A673 (cell line): ENCODE measurements at regions not wholly inside any gene's neighbourhood (a gene's known extent, or its start where the extent isn't known, plus 50 kb on each side); places are given as distances from the start of the nearest gene placed in this dataset.

Source experiments
- BruUV-seq: library from RNA; stranded (reverse); fragments of 400-500 nt; replicated peaks from 2 replicates; lab custom pipeline; 2021; lab: Mats Ljungman, UMichigan
- CTCF ChIA-PET: fragments of 300-600 bp; sonication (Branson Sonifier 250); formaldehyde crosslinking; loops from one replicate; lab custom pipeline; 2022; ENCODE audit warnings: antibody characterized with exemption; lab: Charles Lee
- POLR2A ChIA-PET: fragments of 300-600 bp; sonication (Branson Sonifier 250); formaldehyde crosslinking; loops from one replicate; lab custom pipeline; 2022; ENCODE audit warnings: antibody characterized with exemption; ENCODE audit not compliant: low non-redundant PET; lab: Charles Lee
- DNase-seq: peaks from one replicate; pipeline ENCODE4 v3.0.0-alpha.2; 2015; ENCODE audit warnings: low spot score
- H3K27ac ChIP-seq: fragments of 200-600 bp; sonication (generic); 2 replicates; pipeline ENCODE4 v1.5.1; 2016; ENCODE audit warnings: mixed run types, low read depth, mild to moderate bottlenecking, mixed read lengths, antibody characterized with exemption, low read length; ENCODE audit not compliant: poor library complexity, severe bottlenecking
- H3K27me3 ChIP-seq: fragments of 200-600 bp; sonication (generic); replicated peaks from 2 replicates; pipeline ENCODE4 v1.6.1; 2017; ENCODE audit warnings: mixed run types, low read depth, mild to moderate bottlenecking, mixed read lengths, antibody characterized with exemption, low read length; ENCODE audit not compliant: insufficient read depth, poor library complexity
- H3K36me3 ChIP-seq: fragments of 200-600 bp; sonication (generic); 2 replicates; pipeline ENCODE4 v1.6.1; 2016; ENCODE audit warnings: mixed run types, mild to moderate bottlenecking, mixed read lengths, antibody characterized with exemption, low read length; ENCODE audit not compliant: insufficient read depth, poor library complexity, severe bottlenecking
- H3K4me1 ChIP-seq: fragments of 200-600 bp; sonication (generic); 2 replicates; pipeline ENCODE4 v1.6.1; 2017; ENCODE audit warnings: mixed run types, mild to moderate bottlenecking, mixed read lengths, antibody characterized with exemption, low read length; ENCODE audit not compliant: insufficient read depth, poor library complexity, severe bottlenecking
- H3K4me3 ChIP-seq: fragments of 200-600 bp; sonication (generic); 2 replicates; pipeline ENCODE4 v1.5.1; 2016; ENCODE audit warnings: low read depth, mixed run types, mild to moderate bottlenecking, mixed read lengths, low read length; ENCODE audit not compliant: poor library complexity, severe bottlenecking
- H3K9me3 ChIP-seq: fragments of 200-600 bp; sonication (generic); 2 replicates; pipeline ENCODE4 v1.6.1; 2016; ENCODE audit warnings: mixed run types, low read depth, mild to moderate bottlenecking, mixed read lengths, antibody characterized with exemption, low read length; ENCODE audit not compliant: poor library complexity, severe bottlenecking
- CTCF ChIP-seq: fragments of 300-800, 200-600 bp; sonication (generic); conservative IDR thresholded peaks from 2 replicates; pipeline ENCODE4 v1.5.1; 2017; ENCODE audit warnings: low read depth, mild to moderate bottlenecking, antibody characterized with exemption, low read length, moderate library complexity, mixed read lengths
- EZH2 ChIP-seq: fragments of 200-600 bp; sonication (generic); IDR thresholded peaks from 2 replicates; pipeline ENCODE4 v1.6.1; 2017; ENCODE audit warnings: borderline replicate concordance, low read depth, mild to moderate bottlenecking, mixed read lengths, antibody characterized with exemption, low read length; ENCODE audit not compliant: poor library complexity, severe bottlenecking
- intact Hi-C: fragments of 100-400 bp; cut with micrococcal nuclease; formaldehyde crosslinking; loops from one replicate; pipeline ENCODE4 v1.10.0; 2022; ENCODE audit not compliant: unreplicated experiment

- H3K4me1 ChIP-seq, result no peaks in the 10 kb centered on the region
- BruUV-seq, result no TSS peak
- H3K36me3 ChIP-seq, result no peaks in the 10 kb centered on the region
- intact Hi-C loops, result no loop called here
- CTCF ChIA-PET, result no interaction called here
- no peak for DNase-seq
- H3K27ac ChIP-seq, result no peak overlapping the region
- H3K4me3 ChIP-seq, result no peak overlapping the region
- POLR2A ChIA-PET, result no interaction called here
- H3K27me3 ChIP-seq, result no peaks in the 10 kb centered on the region
- TF ChIP-seq EZH2 (no peak), CTCF (no peak)
- no peaks in the 10 kb centered on the region for H3K9me3 ChIP-seq
Observed at GRCh38 chrX:15098505-15098904, 171.4 kb downstream of the ASB9 start.

- DNase-seq, result no peak
- Histone ChIP-seq H3K9me3 (no peaks in the 10 kb centered on the region), H3K4me1 (no peaks in the 10 kb centered on the region), H3K36me3 (no peaks in the 10 kb centered on the region), H3K4me3 (no peak overlapping the region), H3K27me3 (no peaks in the 10 kb centered on the region), H3K27ac (no peak overlapping the region)
- CTCF ChIA-PET, result no interaction called here
- intact Hi-C loops, result no loop called here
- no peak for TF ChIP-seq EZH2
- no peak for TF ChIP-seq CTCF
- BruUV-seq, result no TSS peak
- POLR2A ChIA-PET, result no interaction called here
Observed at GRCh38 chrX:15087747-15088146, 182.1 kb downstream of the ASB9 start.

GRCh38 chrX:15073313-15073712, 196.6 kb downstream of the ASB9 start:
- no TSS peak for BruUV-seq

More at GRCh38 chrX:15073313-15073712, 196.6 kb downstream of the ASB9 start:
- no peak overlapping the region for H3K27ac ChIP-seq
- no peaks in the 10 kb centered on the region for H3K36me3 ChIP-seq
- DNase-seq, result no peak
- no peak overlapping the region for H3K4me3 ChIP-seq
- no peaks in the 10 kb centered on the region for H3K4me1 ChIP-seq
- H3K27me3 ChIP-seq, result no peaks in the 10 kb centered on the region
- POLR2A ChIA-PET, result no interaction called here
- TF ChIP-seq EZH2 (no peak), CTCF (no peak)
- H3K9me3 ChIP-seq, result no peaks in the 10 kb centered on the region
- intact Hi-C loops, result no loop called here
- CTCF ChIA-PET, result no interaction called here
